ENCODE measurements at regions not wholly inside any gene's neighbourhood (a gene's known extent, or its start where the extent isn't known, plus 50 kb on each side); places are given as distances from the start of the nearest gene placed in this dataset.

DNA sequence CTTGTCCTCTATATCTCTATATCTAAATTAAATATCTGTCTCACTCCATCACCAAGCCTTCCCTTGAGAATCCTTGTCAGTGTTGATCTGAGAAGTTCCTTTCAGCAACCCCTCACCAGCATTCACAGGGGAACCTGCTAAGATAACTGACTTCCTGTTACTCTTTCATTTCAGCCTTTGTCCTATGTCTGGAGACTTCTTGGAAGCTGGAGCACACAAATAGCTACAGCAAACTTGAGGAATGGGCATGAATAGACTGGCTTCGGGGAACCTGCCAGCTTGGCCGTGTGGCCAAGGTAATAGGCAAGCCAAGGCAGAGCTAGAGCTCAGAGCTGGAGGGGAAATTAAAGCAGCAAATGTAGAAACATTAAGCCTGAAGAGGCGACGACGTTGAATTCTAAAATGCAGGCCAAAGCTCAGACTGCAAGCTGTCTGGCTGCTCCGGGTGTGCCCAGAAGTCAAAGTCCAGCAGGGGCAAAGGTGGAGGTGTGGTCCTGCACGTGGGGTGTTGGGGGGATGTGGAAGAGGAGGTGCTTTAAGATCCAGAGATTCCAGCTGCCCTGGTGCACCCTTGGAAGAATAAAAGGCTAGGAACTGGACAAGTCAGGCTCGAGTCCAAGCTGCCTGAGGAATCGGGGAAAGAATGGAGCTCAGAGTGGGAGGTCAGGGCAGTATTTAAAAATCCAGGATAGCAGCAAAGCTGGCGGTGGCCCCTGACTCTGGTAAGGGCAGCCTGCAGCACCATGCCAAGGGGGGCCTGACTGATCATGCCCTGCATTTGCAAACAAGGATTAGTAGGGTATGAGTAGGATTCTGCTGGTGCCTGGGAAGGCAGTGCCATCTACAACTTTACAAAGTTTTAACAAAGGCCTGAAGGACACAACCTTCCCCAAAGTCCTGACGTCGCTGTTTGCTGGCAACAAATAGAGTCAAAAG is 185.0 kb upstream of the SGK1 start:
- DNase-seq (peak; percentile 48 to 84 (median 80)), ATAC-seq (peak; percentile 83 to 96 (median 89))
- Histone ChIP-seq H3K36me3 (no peaks in the 10 kb centered on the region), H3K4me1 (peaks cover 0 to 37% (median 13%) of the 10 kb centered on the region in 4 donors), H3K4me3 (no peak overlapping the region), H3K27me3 (no peaks in the 10 kb centered on the region), H3K27ac (peak overlapping the region; percentile 35 to 81 (median 68)), H3K9me3 (no peaks in the 10 kb centered on the region)
- TF ChIP-seq POLR2A (IDR thresholded peaks at IDR 0.05): peak; percentile 29
- TF ChIP-seq, protein P1, sequence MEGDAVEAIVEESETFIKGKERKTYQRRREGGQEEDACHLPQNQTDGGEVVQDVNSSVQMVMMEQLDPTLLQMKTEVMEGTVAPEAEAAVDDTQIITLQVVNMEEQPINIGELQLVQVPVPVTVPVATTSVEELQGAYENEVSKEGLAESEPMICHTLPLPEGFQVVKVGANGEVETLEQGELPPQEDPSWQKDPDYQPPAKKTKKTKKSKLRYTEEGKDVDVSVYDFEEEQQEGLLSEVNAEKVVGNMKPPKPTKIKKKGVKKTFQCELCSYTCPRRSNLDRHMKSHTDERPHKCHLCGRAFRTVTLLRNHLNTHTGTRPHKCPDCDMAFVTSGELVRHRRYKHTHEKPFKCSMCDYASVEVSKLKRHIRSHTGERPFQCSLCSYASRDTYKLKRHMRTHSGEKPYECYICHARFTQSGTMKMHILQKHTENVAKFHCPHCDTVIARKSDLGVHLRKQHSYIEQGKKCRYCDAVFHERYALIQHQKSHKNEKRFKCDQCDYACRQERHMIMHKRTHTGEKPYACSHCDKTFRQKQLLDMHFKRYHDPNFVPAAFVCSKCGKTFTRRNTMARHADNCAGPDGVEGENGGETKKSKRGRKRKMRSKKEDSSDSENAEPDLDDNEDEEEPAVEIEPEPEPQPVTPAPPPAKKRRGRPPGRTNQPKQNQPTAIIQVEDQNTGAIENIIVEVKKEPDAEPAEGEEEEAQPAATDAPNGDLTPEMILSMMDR (IDR thresholded peaks at IDR 0.05): no peak
- 40% methylated on average over 10 of the region's 12 CpGs for WGBS (ENCODE audit: insufficient coverage, low coverage, low lambda C conversion rate, missing lambda C conversion rate)
- intact Hi-C loops (cut with DNase I): no loop called here

- WGBS (ENCODE audit: insufficient coverage, low coverage, low lambda C conversion rate, missing lambda C conversion rate): 15% methylated on average over 5 of the region's 9 CpGs
- intact Hi-C loops (cut with DNase I): no loop called here
Measured at GRCh38 chr6:134495890-134496248, 178.0 kb upstream of the SGK1 start.

DNA sequence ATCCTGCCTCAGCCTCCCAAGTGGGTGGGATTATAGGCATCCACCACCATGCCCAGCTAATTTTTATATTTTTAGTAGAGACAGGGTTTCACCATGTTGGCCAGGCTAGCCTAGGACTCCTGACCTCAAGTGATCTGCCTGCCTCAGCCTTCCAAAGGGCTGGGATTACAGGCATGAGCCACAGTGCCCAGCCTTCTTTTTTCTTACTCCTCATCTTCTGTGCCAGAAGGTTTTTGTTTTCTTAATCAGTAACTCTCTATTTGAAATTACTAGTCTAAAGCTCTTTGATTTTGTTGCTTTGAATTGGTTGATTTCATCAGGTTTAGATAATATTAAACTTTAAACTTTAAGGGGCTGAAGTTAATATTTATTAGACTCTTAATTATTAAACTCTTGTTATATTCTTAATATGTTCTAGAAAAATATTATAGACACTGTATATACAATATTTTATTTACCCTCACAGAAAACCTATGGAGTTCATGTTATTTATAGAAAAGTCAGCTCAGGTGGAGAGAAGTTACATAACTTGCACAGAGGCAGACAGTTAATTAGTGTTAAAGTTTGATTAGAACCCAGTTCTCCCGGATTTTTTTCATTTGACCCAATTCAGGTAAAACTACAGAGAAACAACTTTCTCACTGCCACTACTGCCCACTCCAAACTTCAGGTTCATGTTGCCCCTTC is 177.4 kb upstream of the SGK1 start:
- peak overlapping the region in 2 of 3 donors; percentile 4 to 20 for H3K4me3 ChIP-seq
- ATAC-seq (peak; percentile 65 to 79 (median 74)), DNase-seq (no peak)
- no peaks in the 10 kb centered on the region for H3K36me3 ChIP-seq
- H3K27ac ChIP-seq: peak overlapping the region; percentile 53 to 64 (median 61)
- 22% methylated on average over 1 of the region's 1 CpG for WGBS (ENCODE audit: insufficient coverage, low coverage, low lambda C conversion rate, missing lambda C conversion rate)
- no peaks in the 10 kb centered on the region for H3K9me3 ChIP-seq
- H3K27me3 ChIP-seq: no peaks in the 10 kb centered on the region
- intact Hi-C loops (cut with DNase I): no loop called here
- H3K4me1 ChIP-seq: peaks cover 0 to 18% (median 5%) of the 10 kb centered on the region in 4 donors
- no peak for TF ChIP-seq POLR2A (IDR thresholded peaks at IDR 0.05)
- TF ChIP-seq, protein P1 (IDR thresholded peaks at IDR 0.05): no peak

More at GRCh38 chr6:134495890-134496248, 178.0 kb upstream of the SGK1 start:
- Histone ChIP-seq H3K4me3 (peak overlapping the region in 2 of 3 donors; percentile 4 to 20), H3K4me1 (peaks cover 0 to 22% (median 6%) of the 10 kb centered on the region in 4 donors), H3K36me3 (no peaks in the 10 kb centered on the region), H3K9me3 (no peaks in the 10 kb centered on the region), H3K27me3 (no peaks in the 10 kb centered on the region), H3K27ac (peak overlapping the region; percentile 53 to 64 (median 61))
- TF ChIP-seq POLR2A (IDR thresholded peaks at IDR 0.05): no peak
- ATAC-seq (peak; percentile 74 to 91 (median 80)), DNase-seq (peak in 1 of 3 donors; percentile 35)

GRCh38 chr6:134493789-134494188 is 175.9 kb upstream of the SGK1 start:
- peaks cover 0 to 10% (median 4%) of the 10 kb centered on the region in 4 donors for H3K4me1 ChIP-seq
- H3K4me3 ChIP-seq: no peak overlapping the region
- 72% methylated on average over 3 of the region's 3 CpGs for whole genome bisulfite sequencing (ENCODE audit: insufficient coverage, low coverage, low lambda C conversion rate, missing lambda C conversion rate)
- DNase-seq (no peak), ATAC-seq (no peak)
- no peaks in the 10 kb centered on the region for H3K9me3 ChIP-seq
- intact Hi-C loops (cut with DNase I): no loop called here
- no peaks in the 10 kb centered on the region for H3K36me3 ChIP-seq
- H3K27me3 ChIP-seq: no peaks in the 10 kb centered on the region
- H3K27ac ChIP-seq: no peak overlapping the region
- TF ChIP-seq POLR2A (IDR thresholded peaks at IDR 0.05): no peak
- TF ChIP-seq, protein P1 (IDR thresholded peaks at IDR 0.05): no peak

Measured in right lobe of liver (tissue), 6 donors.